DMS53 (cell line): ENCODE measurements at regions not wholly inside any gene's neighbourhood (a gene's known extent, or its start where the extent isn't known, plus 50 kb on each side); places are given as distances from the start of the nearest gene placed in this dataset.

Experiments
- DNase-seq: peaks from one replicate; lab custom pipeline; 2025; lab: John Stamatoyannopoulos, UW

DNA sequence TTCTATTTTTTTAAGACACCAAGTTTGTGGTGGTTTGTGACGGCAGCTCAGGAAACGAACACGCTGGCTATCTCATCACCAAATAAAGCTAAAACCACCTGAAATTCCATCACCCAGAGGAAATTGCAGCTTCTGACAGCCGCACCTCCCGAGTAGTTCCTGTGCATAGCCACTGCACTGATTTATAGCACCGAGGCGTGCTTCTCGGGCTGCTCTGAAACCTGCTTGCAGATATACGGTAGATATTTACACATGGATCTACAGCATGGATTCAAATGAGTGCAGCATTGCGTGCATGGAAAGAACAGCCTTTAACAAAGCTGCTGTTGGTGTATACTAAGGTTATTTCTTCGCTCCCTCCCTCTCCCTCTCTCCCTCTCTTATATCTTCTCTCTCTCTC lies 153.8 kb downstream of the PHF2 start:
- DNase-seq = peak; percentile 42
